ENCODE measurements at regions not wholly inside any gene's neighbourhood (a gene's known extent, or its start where the extent isn't known, plus 50 kb on each side); places are given as distances from the start of the nearest gene placed in this dataset.
"Not testable (repeated sequence)": the region's sequence is repeated elsewhere in the genome, so short reads cannot be mapped to it uniquely, and the experiment has no call there.

- no peak for DNase-seq
Measured at GRCh38 chr7:124322561-124322960, 289.7 kb upstream of the TMEM229A start.

GRCh38 chr7:124318721-124319450 is 286.0 kb upstream of the TMEM229A start:
- DNase-seq, result no peak

- no peak for DNase-seq
Measured at GRCh38 chr7:124310934-124311390, 278.1 kb upstream of the TMEM229A start.

- no peak for DNase-seq
Measured at GRCh38 chr7:124308384-124308783, 275.5 kb upstream of the TMEM229A start.

- no peak for DNase-seq
Measured at GRCh38 chr7:124295289-124295688, 262.4 kb upstream of the TMEM229A start.

GRCh38 chr7:124284937-124285336 is 252.1 kb upstream of the TMEM229A start:
- no peak for DNase-seq

GRCh38 chr7:124276005-124276622 is 243.2 kb upstream of the TMEM229A start:
- DNase-seq, result no peak

GRCh38 chr7:124275411-124275810 is 242.5 kb upstream of the TMEM229A start:
- DNase-seq, result peak; percentile 4

GRCh38 chr7:124269774-124270173 is 236.9 kb upstream of the TMEM229A start:
- DNase-seq, result no peak

- no peak for DNase-seq
Measured at GRCh38 chr7:124267154-124267553, 234.3 kb upstream of the TMEM229A start.

- DNase-seq, result no peak
Measured at GRCh38 chr7:124263232-124263827, 230.5 kb upstream of the TMEM229A start.

GRCh38 chr7:124261710-124262109 is 228.8 kb upstream of the TMEM229A start:
- no peak for DNase-seq

GRCh38 chr7:124257638-124258308 is 224.9 kb upstream of the TMEM229A start:
- no peak for DNase-seq

- no peak for DNase-seq
Measured at GRCh38 chr7:124255041-124255655, 222.3 kb upstream of the TMEM229A start.

- DNase-seq, result no peak
Measured at GRCh38 chr7:124254396-124254795, 221.5 kb upstream of the TMEM229A start.

- no peak for DNase-seq
Measured at GRCh38 chr7:124251636-124252035, 218.8 kb upstream of the TMEM229A start.

- DNase-seq, result no peak
Measured at GRCh38 chr7:124250297-124251034, 217.6 kb upstream of the TMEM229A start.

GRCh38 chr7:124247691-124248090 is 214.8 kb upstream of the TMEM229A start:
- no peak for DNase-seq

- no peak for DNase-seq
Measured at GRCh38 chr7:124246262-124246863, 213.5 kb upstream of the TMEM229A start.

- DNase-seq, result not testable (repeated sequence)
Measured at GRCh38 chr7:124244469-124244868, 211.6 kb upstream of the TMEM229A start.

- DNase-seq, result no peak
Measured at GRCh38 chr7:124219681-124220080, 186.8 kb upstream of the TMEM229A start.

GRCh38 chr7:124208642-124209041 is 175.8 kb upstream of the TMEM229A start:
- no peak for DNase-seq
